IMR-90 (cell line): ENCODE measurements at regions not wholly inside any gene's neighbourhood (a gene's known extent, or its start where the extent isn't known, plus 50 kb on each side); places are given as distances from the start of the nearest gene placed in this dataset.

Source experiments
- MAFK ChIP-seq: IDR thresholded peaks from 2 replicates; pipeline ENCODE4 v1.6.1; 2012; ENCODE audit warnings: low read depth, low read length, improper control_type of control experiment
- MAZ ChIP-seq: IDR thresholded peaks from 2 replicates; pipeline ENCODE4 v1.6.1; 2012; ENCODE audit warnings: low read depth, mild to moderate bottlenecking, low read length, improper control_type of control experiment, moderate library complexity, borderline replicate concordance
- POLR2A ChIP-seq: IDR thresholded peaks from 2 replicates; pipeline ENCODE4 v1.6.1; 2012; ENCODE audit warnings: mild to moderate bottlenecking, low read depth, low read length
- RAD21 ChIP-seq: IDR thresholded peaks from 2 replicates; pipeline ENCODE4 v1.6.1; 2012; ENCODE audit warnings: low read length, improper control_type of control experiment
- RCOR1 ChIP-seq: IDR thresholded peaks from 2 replicates; pipeline ENCODE4 v1.6.1; 2012; ENCODE audit warnings: mild to moderate bottlenecking, low read length, improper control_type of control experiment; ENCODE audit not compliant: insufficient replicate concordance
- RFX5 ChIP-seq: IDR thresholded peaks from 2 replicates; pipeline ENCODE4 v1.8.0; 2012; ENCODE audit warnings: low read depth, mild to moderate bottlenecking, low read length, moderate library complexity
- SMC3 ChIP-seq: fragments of 150-350 bp; IDR thresholded peaks from 2 replicates; pipeline ENCODE4 v1.6.1; 2016; ENCODE audit warnings: low read depth, mild to moderate bottlenecking, antibody characterized with exemption, low read length, moderate library complexity
- TF ChIP-seq, protein P1 (sequence below): conservative IDR thresholded peaks from 2 replicates; pipeline ENCODE4 v1.5.1; 2012; ENCODE audit warnings: mild to moderate bottlenecking, low read depth, low read length, improper control_type of control experiment
- TF ChIP-seq, protein P2 (sequence below): fragments of 150-350 bp; IDR thresholded peaks from 2 replicates; pipeline ENCODE4 v1.6.1; 2016; ENCODE audit warnings: low read depth, mild to moderate bottlenecking, low read length, moderate library complexity, borderline replicate concordance

GRCh38 chr5:74141053-74141452 lies 499.5 kb downstream of the ENC1 start:
- TF ChIP-seq RAD21: no peak
- TF ChIP-seq POLR2A: no peak
- no peak for TF ChIP-seq RCOR1
- no peak for TF ChIP-seq RFX5
- TF ChIP-seq, protein P1, sequence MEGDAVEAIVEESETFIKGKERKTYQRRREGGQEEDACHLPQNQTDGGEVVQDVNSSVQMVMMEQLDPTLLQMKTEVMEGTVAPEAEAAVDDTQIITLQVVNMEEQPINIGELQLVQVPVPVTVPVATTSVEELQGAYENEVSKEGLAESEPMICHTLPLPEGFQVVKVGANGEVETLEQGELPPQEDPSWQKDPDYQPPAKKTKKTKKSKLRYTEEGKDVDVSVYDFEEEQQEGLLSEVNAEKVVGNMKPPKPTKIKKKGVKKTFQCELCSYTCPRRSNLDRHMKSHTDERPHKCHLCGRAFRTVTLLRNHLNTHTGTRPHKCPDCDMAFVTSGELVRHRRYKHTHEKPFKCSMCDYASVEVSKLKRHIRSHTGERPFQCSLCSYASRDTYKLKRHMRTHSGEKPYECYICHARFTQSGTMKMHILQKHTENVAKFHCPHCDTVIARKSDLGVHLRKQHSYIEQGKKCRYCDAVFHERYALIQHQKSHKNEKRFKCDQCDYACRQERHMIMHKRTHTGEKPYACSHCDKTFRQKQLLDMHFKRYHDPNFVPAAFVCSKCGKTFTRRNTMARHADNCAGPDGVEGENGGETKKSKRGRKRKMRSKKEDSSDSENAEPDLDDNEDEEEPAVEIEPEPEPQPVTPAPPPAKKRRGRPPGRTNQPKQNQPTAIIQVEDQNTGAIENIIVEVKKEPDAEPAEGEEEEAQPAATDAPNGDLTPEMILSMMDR: no peak
- TF ChIP-seq MAZ: no peak
- no peak for TF ChIP-seq MAFK
- TF ChIP-seq SMC3: no peak
- TF ChIP-seq, protein P2, sequence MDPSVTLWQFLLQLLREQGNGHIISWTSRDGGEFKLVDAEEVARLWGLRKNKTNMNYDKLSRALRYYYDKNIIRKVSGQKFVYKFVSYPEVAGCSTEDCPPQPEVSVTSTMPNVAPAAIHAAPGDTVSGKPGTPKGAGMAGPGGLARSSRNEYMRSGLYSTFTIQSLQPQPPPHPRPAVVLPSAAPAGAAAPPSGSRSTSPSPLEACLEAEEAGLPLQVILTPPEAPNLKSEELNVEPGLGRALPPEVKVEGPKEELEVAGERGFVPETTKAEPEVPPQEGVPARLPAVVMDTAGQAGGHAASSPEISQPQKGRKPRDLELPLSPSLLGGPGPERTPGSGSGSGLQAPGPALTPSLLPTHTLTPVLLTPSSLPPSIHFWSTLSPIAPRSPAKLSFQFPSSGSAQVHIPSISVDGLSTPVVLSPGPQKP: no peak
